Muscle of back (tissue), 3 donors: ENCODE measurements at regions not wholly inside any gene's neighbourhood (a gene's known extent, or its start where the extent isn't known, plus 50 kb on each side); places are given as distances from the start of the nearest gene placed in this dataset.

Source experiments
- DNase-seq, 3 donors: peaks; one replicate each; pipeline versions ENCODE4 v3.0.0 to v3.0.0-alpha.2; 2013

GRCh38 chr15:94056314-94056713, 175.0 kb upstream of the MCTP2 start:
- DNase-seq, result peak in 1 of 3 donors; percentile 34

DNA sequence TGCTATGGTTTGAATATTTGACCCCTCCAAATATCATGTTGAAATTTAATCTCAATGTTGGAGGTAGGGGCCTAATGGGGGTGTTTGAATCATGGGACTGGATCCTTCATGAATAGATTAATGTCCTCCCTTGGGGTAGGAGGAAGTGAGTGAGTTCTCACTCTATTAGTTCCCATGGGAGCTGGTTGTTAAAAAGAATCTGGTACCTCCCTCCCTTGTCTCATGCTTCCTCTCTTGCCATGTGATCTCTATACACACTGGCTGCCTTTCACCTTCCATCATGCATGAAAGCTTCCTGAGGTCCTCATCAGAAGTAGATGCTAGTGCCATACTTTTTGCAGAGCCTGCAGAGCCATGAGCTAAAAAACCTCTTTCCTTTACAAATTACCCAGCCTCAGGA, 177.7 kb upstream of the MCTP2 start:
- no peak for DNase-seq

- DNase-seq, result no peak
These were observed 178.7 kb upstream of the MCTP2 start for GRCh38 chr15:94052711-94053110.

- DNase-seq, result no peak
These were observed 183.8 kb upstream of the MCTP2 start for GRCh38 chr15:94047566-94047965.

- no peak for DNase-seq
These were observed 189.0 kb upstream of the MCTP2 start for GRCh38 chr15:94042180-94042928.

DNA sequence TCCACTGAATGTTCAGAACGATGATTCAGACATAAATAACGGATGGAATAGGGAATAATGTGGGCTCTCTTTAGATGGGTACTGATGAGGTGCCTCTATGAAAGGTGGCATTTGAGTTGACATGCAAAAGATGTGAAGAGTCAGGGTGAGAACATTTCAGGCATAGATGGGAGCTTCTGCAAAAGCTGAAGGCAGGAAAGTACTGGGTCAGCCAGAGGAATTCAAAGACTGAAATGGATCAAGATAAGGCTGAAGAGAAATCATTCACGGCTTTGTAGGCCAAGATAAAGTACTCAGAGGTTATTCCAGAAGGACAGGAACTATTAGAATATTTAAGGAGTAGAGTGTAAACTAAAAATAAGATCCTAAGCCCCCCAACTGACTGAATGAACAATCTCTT, 189.6 kb upstream of the MCTP2 start:
- DNase-seq, result no peak

DNA sequence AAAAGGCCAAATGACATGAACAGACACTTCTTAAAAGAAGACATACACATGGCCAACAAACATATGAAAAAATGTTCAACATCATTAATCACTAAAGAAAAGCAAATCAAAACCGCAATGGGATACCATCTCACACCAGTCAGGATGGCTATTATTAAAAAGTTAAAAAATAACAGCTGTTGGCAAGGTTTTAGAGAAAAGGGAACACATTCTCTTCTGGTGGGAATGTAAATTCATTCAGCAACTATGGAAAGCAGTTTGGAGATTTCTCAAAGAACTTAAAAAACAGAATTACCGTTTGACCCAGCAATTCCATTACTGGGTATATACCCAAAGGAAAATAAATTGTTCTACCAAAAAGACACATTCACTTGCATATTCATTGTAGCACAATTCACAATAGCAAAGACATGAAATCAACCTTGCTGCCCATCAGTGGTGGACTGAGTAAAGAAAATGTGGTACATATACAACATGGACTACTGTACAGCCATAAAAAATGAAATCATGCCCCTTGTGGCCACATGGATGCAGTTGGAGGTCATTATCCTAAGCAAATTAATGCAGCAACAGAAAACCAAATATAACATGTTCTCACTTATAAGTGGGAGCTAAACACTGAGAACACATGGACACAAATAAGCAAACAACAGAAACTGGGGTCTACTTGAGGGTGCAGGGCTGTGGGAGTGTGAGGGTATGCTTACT, 190.7 kb upstream of the MCTP2 start:
- peak in 1 of 3 donors; percentile 52 for DNase-seq

DNA sequence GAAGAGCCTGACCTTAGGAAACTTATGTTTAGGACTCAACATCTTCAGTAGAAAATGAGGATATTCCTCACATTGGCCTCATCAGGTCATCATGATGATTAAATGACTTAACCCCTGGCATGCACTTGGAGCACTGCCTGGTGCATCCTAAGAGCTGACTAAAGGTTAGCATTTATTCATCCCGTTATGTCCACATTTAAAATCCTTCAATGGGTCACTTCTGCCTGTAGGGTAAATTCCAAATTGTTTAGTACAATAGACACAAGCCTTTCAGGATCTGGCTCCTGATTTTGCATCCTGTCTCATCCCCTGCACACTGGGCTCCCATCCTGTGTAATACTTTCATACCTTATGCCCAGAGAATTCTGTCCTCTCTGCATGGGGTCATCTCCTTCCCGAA, 195.2 kb upstream of the MCTP2 start:
- no peak for DNase-seq

DNA sequence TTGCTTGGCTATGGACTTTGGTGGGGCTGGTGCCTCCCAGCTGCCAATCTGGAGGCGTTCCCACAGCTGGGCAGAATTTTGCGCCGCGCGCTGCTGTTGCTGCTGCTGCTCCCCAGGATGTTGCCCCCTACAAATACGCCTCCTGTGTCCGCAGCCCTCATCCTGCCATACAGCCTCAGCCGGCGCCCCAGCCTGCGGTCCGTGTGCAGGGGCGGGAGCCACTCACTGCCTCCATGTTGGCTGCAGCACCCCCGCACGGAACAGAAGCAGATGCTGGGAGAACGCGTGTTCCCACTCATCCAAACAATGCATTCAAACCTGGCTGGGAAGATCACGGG, 197.7 kb upstream of the MCTP2 start:
- no peak for DNase-seq

GRCh38 chr15:94033014-94033682, 198.2 kb upstream of the MCTP2 start:
- no peak for DNase-seq

DNA sequence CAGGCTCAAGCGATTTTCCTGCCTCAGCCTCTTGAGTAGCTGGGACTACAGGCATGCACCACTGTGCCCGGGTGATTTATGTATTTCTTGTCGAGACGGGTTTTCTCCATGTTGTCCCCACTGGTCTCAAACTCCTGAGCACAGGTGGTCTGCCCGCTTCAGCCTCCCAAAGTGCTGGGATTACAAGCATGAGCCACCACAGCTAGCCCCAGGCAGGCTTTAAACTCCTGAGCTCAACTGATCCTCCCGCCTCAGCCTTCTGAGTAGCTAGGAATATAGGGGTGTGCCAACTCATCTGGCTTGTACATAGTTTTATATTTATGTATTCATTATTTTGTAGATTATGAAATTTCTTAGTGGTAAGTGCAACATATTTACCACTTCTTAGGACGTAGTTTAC, 198.8 kb upstream of the MCTP2 start:
- DNase-seq, result no peak

DNA sequence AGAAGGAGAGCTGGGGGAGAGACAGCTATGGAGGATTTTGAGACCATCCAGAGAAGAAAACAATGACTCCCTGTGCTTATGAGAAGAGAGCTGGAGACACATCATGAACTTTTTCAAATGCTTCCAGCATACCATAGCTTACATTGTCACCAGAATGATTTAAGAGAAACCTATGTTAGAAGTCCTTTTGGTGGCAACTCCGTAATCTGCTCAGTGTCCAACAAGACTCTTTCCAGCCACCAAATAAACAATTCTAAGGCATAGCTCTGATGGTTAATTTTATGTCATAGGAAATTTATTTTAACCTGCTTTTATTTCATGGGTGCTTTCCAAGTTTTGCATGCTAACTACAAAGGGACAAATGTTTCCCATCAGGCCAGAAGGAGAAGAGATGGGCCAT, 200.3 kb upstream of the MCTP2 start:
- DNase-seq, result no peak

DNA sequence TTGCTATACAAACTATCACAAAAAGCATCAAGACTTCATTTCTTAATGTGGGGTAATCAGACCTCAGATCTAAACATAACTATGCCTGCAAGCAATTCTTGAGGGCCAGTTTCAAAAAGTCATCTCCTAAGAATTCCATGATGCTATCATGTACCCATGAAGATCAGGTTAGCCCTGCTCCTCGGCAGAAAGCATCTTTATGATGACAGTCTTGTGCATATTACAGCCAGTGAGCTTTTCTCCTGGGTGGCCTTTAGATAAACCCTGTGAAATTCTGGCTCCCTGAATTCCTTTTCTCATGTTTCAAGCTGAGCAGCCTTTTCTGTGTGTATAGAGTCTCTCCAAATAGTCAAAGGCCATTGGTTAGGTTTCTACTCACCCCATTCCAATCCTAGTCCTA, 201.9 kb upstream of the MCTP2 start:
- peak in 1 of 3 donors; percentile 92 for DNase-seq

- DNase-seq, result no peak
These were observed 202.6 kb upstream of the MCTP2 start for GRCh38 chr15:94028809-94029208.

DNA sequence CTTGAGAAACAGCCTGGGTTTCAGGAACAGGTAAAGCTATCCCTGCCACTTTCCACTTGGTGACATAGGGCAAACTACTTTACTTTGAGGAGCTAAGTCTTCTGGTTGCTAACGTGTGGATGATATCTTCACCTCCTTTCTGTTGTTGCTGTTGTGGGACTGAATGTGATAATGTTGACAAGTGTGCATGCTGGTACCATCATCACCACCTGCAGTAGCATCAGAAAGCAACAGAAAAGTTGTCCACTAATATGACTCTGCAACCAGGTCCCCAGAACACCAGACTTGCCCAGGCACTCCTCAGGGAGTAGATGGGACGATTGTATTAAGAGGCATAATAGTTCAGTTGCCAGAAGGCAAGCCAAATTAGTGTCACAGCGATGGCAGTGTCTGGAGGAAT, 203.2 kb upstream of the MCTP2 start:
- DNase-seq, result no peak

- DNase-seq, result no peak
These were observed 203.8 kb upstream of the MCTP2 start for GRCh38 chr15:94027581-94027980.

GRCh38 chr15:94026458-94027304, 204.7 kb upstream of the MCTP2 start:
- DNase-seq, result peak; percentile 76 to 95 (median 89)

DNA sequence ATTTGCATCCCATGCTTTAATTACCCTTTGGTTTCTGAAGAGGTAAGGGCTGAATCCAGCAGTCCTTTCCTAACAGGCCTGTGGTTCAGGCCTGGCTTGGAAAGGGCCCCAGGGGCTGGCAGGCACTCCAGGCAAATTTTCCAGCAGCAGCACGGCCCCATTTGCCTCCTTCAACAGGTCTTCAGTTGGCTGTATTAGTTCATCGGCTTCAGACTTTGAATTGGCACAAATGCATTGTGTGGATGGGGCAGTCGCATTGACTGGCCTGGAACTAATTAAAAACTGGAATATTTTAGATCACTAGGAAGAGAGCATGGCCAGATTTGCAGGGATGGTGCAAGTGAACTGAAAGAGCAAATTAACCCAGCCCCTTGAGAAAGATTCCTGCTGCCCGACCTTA, 207.8 kb upstream of the MCTP2 start:
- peak in 1 of 3 donors; percentile 21 for DNase-seq

- no peak for DNase-seq
These were observed 209.6 kb upstream of the MCTP2 start for GRCh38 chr15:94021621-94022320.

GRCh38 chr15:94019062-94019461, 212.3 kb upstream of the MCTP2 start:
- no peak for DNase-seq

DNA sequence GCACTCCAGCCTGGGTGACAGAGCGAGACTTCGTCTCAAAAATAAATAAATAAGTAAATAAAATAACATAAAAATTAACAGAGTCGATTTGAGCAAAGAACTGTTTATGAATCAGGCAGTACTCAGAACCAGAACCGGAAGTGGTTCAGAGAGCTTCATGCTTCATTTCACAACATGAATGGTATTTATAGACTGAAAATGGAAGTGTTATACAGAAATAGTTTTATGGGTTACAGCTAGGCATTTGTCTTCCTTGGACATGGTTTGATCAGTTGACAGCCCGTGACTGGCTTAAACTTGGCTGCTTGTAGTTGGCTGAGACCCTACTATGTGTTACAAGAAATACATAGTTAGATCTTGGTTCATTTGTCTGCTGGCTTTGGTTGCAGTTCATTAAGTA, 216.0 kb upstream of the MCTP2 start:
- no peak for DNase-seq
